ENCODE measurements at regions not wholly inside any gene's neighbourhood (a gene's known extent, or its start where the extent isn't known, plus 50 kb on each side); places are given as distances from the start of the nearest gene placed in this dataset.

DNA sequence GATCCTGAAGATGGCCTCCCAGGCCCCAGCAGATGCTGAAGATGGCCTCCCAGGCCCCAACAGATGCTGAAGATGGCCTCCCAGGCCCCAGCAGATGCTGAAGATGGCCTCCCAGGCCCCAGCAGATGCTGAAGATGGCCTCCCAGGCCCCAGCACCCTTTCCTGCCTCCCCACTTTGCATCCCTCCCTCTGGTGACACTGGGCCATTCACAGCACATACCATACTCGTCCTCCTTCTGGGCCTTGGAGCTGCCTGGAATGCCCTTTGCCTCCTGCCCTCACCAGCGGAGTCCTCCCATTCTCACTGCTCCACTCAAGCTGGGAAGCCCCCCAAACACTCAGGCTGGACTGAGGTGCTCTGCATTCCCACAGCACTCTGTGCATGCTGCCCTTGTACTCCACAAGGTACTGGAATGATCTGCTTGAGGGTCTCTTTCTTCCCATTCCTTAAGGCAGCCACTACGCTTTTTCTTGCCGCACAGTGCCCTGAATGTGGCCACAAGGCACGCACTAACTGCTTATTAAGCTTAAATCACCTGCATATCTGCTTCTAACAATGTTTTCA, 550.0 kb downstream of the BNC2 start:
- no peak for DNase-seq
- Mint-ChIP-seq H3K36me3 (no peaks in the 10 kb centered on the region), H3K4me1 (no peaks in the 10 kb centered on the region), H3K4me3 (no peak overlapping the region), H3K9me3 (no peaks in the 10 kb centered on the region), H3K27ac (no peak overlapping the region), H3K27me3 (ENCODE audit: low read depth in 2 of 2) (no peaks in the 10 kb centered on the region)
- H3K27ac ChIP-seq (ENCODE audit: low read length) = no peak overlapping the region
- H3K9me3 ChIP-seq (ENCODE audit: control insufficient read depth, insufficient read depth, low read length) = no peaks in the 10 kb centered on the region
- no peaks in the 10 kb centered on the region for H3K4me1 ChIP-seq (ENCODE audit: control insufficient read depth, insufficient read depth, low read length)
- TF ChIP-seq CTCF (IDR thresholded peaks at IDR 0.05) = no peak
- WGBS (ENCODE audit: insufficient coverage) = 84% methylated on average over 3 of the region's 5 CpGs
- intact Hi-C loops (cut with micrococcal nuclease) = loop anchor here (5.0 kb wide), 1 partner anchor 52 kb away; no protein-coding TSS in a partner anchor
- no peaks in the 10 kb centered on the region for H3K27me3 ChIP-seq (ENCODE audit: control insufficient read depth, insufficient read depth, low read length)
- H3K4me3 ChIP-seq (ENCODE audit: low read length) = no peak overlapping the region
- ATAC-seq = no peak
- no peaks in the 10 kb centered on the region for H3K36me3 ChIP-seq (ENCODE audit: control insufficient read depth, insufficient read depth, low read length)

DNA sequence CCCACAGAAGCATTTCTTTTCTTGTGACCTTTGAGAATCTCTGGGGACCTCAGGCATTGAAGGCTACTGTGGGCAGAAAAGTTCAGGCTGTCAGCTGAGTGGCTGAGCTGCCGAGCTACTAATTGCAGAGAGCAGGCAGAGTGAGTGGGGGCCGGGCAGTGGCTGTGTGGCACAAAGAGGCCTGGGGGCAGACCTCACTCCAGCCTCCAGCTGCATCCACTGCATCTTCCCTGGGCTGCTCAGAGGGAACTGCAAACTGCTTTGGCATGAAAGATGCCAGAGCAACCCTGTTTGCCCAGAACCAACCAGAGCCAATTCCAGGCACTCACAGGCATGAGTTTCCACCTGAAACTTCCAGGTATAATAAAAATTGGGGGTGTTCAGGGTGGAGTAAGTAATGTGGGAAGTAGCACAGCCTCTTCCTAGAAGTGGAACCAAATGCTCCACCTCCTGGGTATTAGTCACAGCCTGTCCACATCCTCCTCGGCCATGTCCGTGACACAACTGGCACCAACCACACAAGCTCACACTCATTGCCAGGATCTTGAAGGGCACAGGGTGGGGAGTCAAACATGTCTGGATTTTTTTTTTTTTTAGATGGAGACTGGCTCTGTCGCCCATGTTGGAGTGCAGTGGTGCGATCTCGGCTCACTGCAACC, 548.9 kb downstream of the BNC2 start:
- WGBS (ENCODE audit: insufficient coverage) = 96% methylated on average over 5 of the region's 7 CpGs
- H3K27ac ChIP-seq (ENCODE audit: low read length) = no peak overlapping the region
- TF ChIP-seq CTCF (IDR thresholded peaks at IDR 0.05) = no peak
- H3K4me3 Mint-ChIP-seq = no peak overlapping the region
- ATAC-seq = no peak
- no peaks in the 10 kb centered on the region for H3K4me1 Mint-ChIP-seq
- no peaks in the 10 kb centered on the region for H3K9me3 Mint-ChIP-seq
- H3K27me3 Mint-ChIP-seq (ENCODE audit: low read depth in 2 of 2) = no peaks in the 10 kb centered on the region
- no peaks in the 10 kb centered on the region for H3K36me3 Mint-ChIP-seq
- H3K27me3 ChIP-seq (ENCODE audit: control insufficient read depth, insufficient read depth, low read length) = no peaks in the 10 kb centered on the region
- H3K27ac Mint-ChIP-seq = no peak overlapping the region
- H3K4me3 ChIP-seq (ENCODE audit: low read length) = no peak overlapping the region
- intact Hi-C loops (cut with micrococcal nuclease) = loop anchor here (5.0 kb wide), 1 partner anchor 51 kb away; no protein-coding TSS in a partner anchor
- no peaks in the 10 kb centered on the region for H3K4me1 ChIP-seq (ENCODE audit: control insufficient read depth, insufficient read depth, low read length)
- no peaks in the 10 kb centered on the region for H3K36me3 ChIP-seq (ENCODE audit: control insufficient read depth, insufficient read depth, low read length)
- no peak for DNase-seq
- H3K9me3 ChIP-seq (ENCODE audit: control insufficient read depth, insufficient read depth, low read length) = no peaks in the 10 kb centered on the region

- no peaks in the 10 kb centered on the region for H3K27me3 Mint-ChIP-seq (ENCODE audit: low read depth in 2 of 2)
Observed at GRCh38 chr9:16322849-16323248, 547.6 kb downstream of the BNC2 start.

More at GRCh38 chr9:16322849-16323248, 547.6 kb downstream of the BNC2 start:
- no peak for DNase-seq
- no peaks in the 10 kb centered on the region for H3K4me1 Mint-ChIP-seq
- no peaks in the 10 kb centered on the region for H3K4me1 ChIP-seq (ENCODE audit: control insufficient read depth, insufficient read depth, low read length)
- H3K27me3 ChIP-seq (ENCODE audit: control insufficient read depth, insufficient read depth, low read length) = no peaks in the 10 kb centered on the region
- TF ChIP-seq CTCF (IDR thresholded peaks at IDR 0.05) = no peak
- WGBS (ENCODE audit: insufficient coverage) = 89% methylated on average over 6 of the region's 6 CpGs
- H3K9me3 ChIP-seq (ENCODE audit: control insufficient read depth, insufficient read depth, low read length) = no peaks in the 10 kb centered on the region
- intact Hi-C loops (cut with micrococcal nuclease) = loop anchor here (5.0 kb wide), 1 partner anchor 49 kb away; no protein-coding TSS in a partner anchor
- H3K4me3 Mint-ChIP-seq = no peak overlapping the region
- no peak overlapping the region for H3K27ac ChIP-seq (ENCODE audit: low read length)
- H3K9me3 Mint-ChIP-seq = no peaks in the 10 kb centered on the region
- no peak overlapping the region for H3K4me3 ChIP-seq (ENCODE audit: low read length)
- H3K27ac Mint-ChIP-seq = no peak overlapping the region
- H3K36me3 ChIP-seq (ENCODE audit: control insufficient read depth, insufficient read depth, low read length) = no peaks in the 10 kb centered on the region
- H3K36me3 Mint-ChIP-seq = no peaks in the 10 kb centered on the region
- ATAC-seq = no peak
